ENCODE measurements at regions not wholly inside any gene's neighbourhood (a gene's known extent, or its start where the extent isn't known, plus 50 kb on each side); places are given as distances from the start of the nearest gene placed in this dataset.

DNA sequence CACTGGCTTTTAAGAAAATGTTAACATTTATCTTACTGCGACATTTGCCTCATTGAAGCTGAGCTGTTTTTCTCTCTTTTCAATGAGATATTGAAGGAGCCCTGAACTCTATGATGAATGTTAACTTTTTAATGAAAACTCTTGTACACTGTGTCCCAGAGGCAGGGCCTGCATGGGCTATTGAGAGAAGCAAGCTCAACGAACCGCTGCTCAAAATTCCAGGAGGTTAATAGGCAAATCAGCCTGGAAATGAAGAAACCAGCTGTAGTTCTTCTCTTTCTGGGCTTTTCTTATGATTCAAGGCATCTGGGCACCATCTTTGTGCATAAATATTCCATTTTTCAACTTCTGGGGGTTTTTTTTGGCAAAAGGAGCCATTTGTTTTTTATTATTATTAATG lies 168.4 kb upstream of the NPVF start:
- BruUV-seq (replicated peaks), result no TSS peak
- intact Hi-C loops (cut with micrococcal nuclease), result no loop called here
- ATAC-seq, result no peak
- TF ChIP-seq EZH2 (IDR thresholded peaks at IDR 0.05), result no peak
- TF ChIP-seq MAX (IDR thresholded peaks at IDR 0.05), result no peak
- no peak for TF ChIP-seq FOSL1 (IDR thresholded peaks at IDR 0.05; ENCODE audit: low read depth)
- TF ChIP-seq EZH2phosphoT487 (IDR thresholded peaks at IDR 0.05; ENCODE audit: borderline replicate concordance), result no peak
- no peak for TF ChIP-seq CEBPB (IDR thresholded peaks at IDR 0.05; ENCODE audit: low read depth)
- TF ChIP-seq JUND (IDR thresholded peaks at IDR 0.05), result no peak
- TF ChIP-seq, protein P1, sequence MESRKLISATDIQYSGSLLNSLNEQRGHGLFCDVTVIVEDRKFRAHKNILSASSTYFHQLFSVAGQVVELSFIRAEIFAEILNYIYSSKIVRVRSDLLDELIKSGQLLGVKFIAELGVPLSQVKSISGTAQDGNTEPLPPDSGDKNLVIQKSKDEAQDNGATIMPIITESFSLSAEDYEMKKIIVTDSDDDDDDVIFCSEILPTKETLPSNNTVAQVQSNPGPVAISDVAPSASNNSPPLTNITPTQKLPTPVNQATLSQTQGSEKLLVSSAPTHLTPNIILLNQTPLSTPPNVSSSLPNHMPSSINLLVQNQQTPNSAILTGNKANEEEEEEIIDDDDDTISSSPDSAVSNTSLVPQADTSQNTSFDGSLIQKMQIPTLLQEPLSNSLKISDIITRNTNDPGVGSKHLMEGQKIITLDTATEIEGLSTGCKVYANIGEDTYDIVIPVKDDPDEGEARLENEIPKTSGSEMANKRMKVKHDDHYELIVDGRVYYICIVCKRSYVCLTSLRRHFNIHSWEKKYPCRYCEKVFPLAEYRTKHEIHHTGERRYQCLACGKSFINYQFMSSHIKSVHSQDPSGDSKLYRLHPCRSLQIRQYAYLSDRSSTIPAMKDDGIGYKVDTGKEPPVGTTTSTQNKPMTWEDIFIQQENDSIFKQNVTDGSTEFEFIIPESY (IDR thresholded peaks at IDR 0.05; ENCODE audit: extremely low read depth, insufficient replicate concordance, low read length), result no peak
- TF ChIP-seq ZNF274 (IDR thresholded peaks at IDR 0.05; ENCODE audit: low read depth, low read length), result no peak
- no peak for TF ChIP-seq YY1 (IDR thresholded peaks at IDR 0.05; ENCODE audit: extremely low read depth, insufficient replicate concordance, low read depth, low read length)
- no peak for TF ChIP-seq POLR2A (IDR thresholded peaks at IDR 0.05; ENCODE audit: borderline replicate concordance, extremely low read depth, insufficient read depth, insufficient read length)
- TF ChIP-seq SIN3A (IDR thresholded peaks at IDR 0.05; ENCODE audit: low read depth), result no peak
- Histone ChIP-seq H3K9me3 (ENCODE audit: control insufficient read depth in 1 of 2, insufficient read depth in 1 of 2, low read depth in 1 of 2, low read length in 2 of 2) (no peaks in the 10 kb centered on the region), H3K27me3 (ENCODE audit: insufficient read depth, low read length) (peaks cover 49% of the 10 kb centered on the region), H3K4me3 (replicated peaks in 1 of 2; ENCODE audit: low read depth in 1 of 2, low read length in 2 of 2) (no peak overlapping the region), H3K27ac (ENCODE audit: low read depth, low read length) (no peak overlapping the region), H3K9me2 (ENCODE audit: insufficient read depth) (no peaks in the 10 kb centered on the region), H3K79me2 (ENCODE audit: insufficient read depth, low read length) (no peaks in the 10 kb centered on the region), H3K4me2 (ENCODE audit: low read length) (no peak overlapping the region), H4K20me1 (ENCODE audit: insufficient read depth) (no peaks in the 10 kb centered on the region), H3K4me1 (ENCODE audit: control insufficient read depth in 1 of 2, insufficient read depth in 2 of 2, low read length in 2 of 2) (no peaks in the 10 kb centered on the region), H2AFZ (ENCODE audit: low read depth, low read length, poor library complexity, severe bottlenecking) (no peak overlapping the region), H3K36me3 (ENCODE audit: control insufficient read depth in 1 of 2, insufficient read depth in 2 of 2, low read length in 2 of 2) (no peaks in the 10 kb centered on the region), H3K9ac (ENCODE audit: low read length) (no peak overlapping the region)
- POLR2A ChIA-PET, result no interaction called here
- DNase-seq (ENCODE audit: low read depth, low spot score), result no peak
- CTCF ChIA-PET, result no interaction called here
- RAD21 ChIA-PET (ENCODE audit: low non-redundant PET in 1 of 2, low total read pairs in 2 of 2, uncharacterized antibody in 2 of 2, unreplicated experiment in 2 of 2), result no interaction called here

Data from HCT116 (cell line).